Psoas muscle (tissue), 7 donors: ENCODE measurements at regions not wholly inside any gene's neighbourhood (a gene's known extent, or its start where the extent isn't known, plus 50 kb on each side); places are given as distances from the start of the nearest gene placed in this dataset.

Source experiments
- ATAC-seq, 4 donors: fragments of 200-7000 bp; cut with Tn5 transposase; one replicate each; pipeline ENCODE4 v1.9.1; 2020; ENCODE audit warnings: moderate library complexity in 3 of 4, mild to moderate bottlenecking in 2 of 4
- DNase-seq, 2 donors: peaks; one replicate each; pipeline ENCODE4 v3.0.0-alpha.2; 2020
- H3K27ac ChIP-seq: fragments of 200-600 bp; one replicate; pipeline ENCODE4 v1.8.0; 2022
- H3K27me3 ChIP-seq, 3 donors: fragments of 200-600 bp in 1 of 3; one replicate each; pipeline versions ENCODE4 v1.6.1 to v1.8.0; 2013 to 2022; ENCODE audit warnings: low read length in 2 of 3, mild to moderate bottlenecking in 2 of 3, moderate library complexity in 1 of 3; ENCODE audit not compliant: insufficient read depth in 3 of 3
- H3K36me3 ChIP-seq, 2 donors: fragments of 200-600 bp in 1 of 2; one replicate each; pipeline versions ENCODE4 v1.6.1 to v1.8.0; 2013 to 2022; ENCODE audit warnings: low read depth in 1 of 2, mild to moderate bottlenecking in 1 of 2, moderate library complexity in 1 of 2; ENCODE audit not compliant: insufficient read depth in 1 of 2
- H3K4me1 ChIP-seq: fragments of 200-600 bp; one replicate; pipeline ENCODE4 v1.8.0; 2022
- H3K4me3 ChIP-seq: fragments of 200-600 bp; one replicate; pipeline ENCODE4 v1.8.0; 2022; ENCODE audit warnings: mild to moderate bottlenecking
- H3K9me3 ChIP-seq: fragments of 200-600 bp; one replicate; pipeline ENCODE4 v1.8.0; 2022
- WGBS, 3 donors: extraction: QIAGEN DNeasy Blood & Tissue Kit; methylation state at CpG; one replicate each; pipeline versions ENCODE4 v1.1.6 to v1.1.7; 2013; 5-methylcytosine and 5-hydroxymethylcytosine counted together
- intact Hi-C, 2 donors: fragments of 100-400 bp; cut with DNase I; formaldehyde crosslinking; loops; one replicate each; pipeline versions ENCODE4 v1.11.0 to v1.14.2; 2022
- TF ChIP-seq, protein P1 (sequence below): fragments of 200-600 bp; IDR thresholded peaks from one replicate; pipeline ENCODE4 v1.8.0; 2022; ENCODE audit warnings: antibody characterized with exemption
- donor health status: healthy with polysubstance abuse.
- donor health status: DM: no; HTN: no; CAD: no; lungs with moderate emphysema.
- donor health status: Bipolar disorder and iron deficiency.
- donor health status: healthy.
- donor health status: DM: yes; HTN: yes; CAD: no.
- donor health status: DM: no; HTN: no; CAD: no.
- donor health status: DM: yes; HTN: yes; CAD: no.

DNA sequence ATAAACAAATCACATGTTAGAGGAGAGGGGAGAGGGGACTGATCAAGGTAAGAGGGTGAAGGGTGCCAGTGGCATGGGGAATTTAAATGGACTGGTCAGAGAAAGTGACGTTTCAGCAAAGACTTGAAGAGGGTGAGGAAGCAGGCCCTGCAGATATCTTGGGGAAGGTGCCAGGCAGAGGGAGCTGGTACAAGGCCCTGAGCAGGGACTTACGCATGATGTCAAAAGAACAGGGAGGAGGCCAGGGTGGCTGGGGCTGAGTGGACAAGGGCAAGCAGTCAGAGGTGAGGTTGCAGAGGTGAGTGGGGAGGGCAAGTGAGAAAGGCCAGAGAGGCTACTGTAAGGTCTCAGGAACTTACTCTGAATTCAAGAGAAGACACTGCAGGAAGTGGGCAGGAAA lies 53.3 kb upstream of the RMP24 start:
- H3K9me3 ChIP-seq = no peaks in the 10 kb centered on the region
- intact Hi-C loops = no loop called here
- peaks cover 0 to 6% (median 0%) of the 10 kb centered on the region in 3 donors for H3K27me3 ChIP-seq
- H3K4me1 ChIP-seq = no peaks in the 10 kb centered on the region
- TF ChIP-seq, protein P1, sequence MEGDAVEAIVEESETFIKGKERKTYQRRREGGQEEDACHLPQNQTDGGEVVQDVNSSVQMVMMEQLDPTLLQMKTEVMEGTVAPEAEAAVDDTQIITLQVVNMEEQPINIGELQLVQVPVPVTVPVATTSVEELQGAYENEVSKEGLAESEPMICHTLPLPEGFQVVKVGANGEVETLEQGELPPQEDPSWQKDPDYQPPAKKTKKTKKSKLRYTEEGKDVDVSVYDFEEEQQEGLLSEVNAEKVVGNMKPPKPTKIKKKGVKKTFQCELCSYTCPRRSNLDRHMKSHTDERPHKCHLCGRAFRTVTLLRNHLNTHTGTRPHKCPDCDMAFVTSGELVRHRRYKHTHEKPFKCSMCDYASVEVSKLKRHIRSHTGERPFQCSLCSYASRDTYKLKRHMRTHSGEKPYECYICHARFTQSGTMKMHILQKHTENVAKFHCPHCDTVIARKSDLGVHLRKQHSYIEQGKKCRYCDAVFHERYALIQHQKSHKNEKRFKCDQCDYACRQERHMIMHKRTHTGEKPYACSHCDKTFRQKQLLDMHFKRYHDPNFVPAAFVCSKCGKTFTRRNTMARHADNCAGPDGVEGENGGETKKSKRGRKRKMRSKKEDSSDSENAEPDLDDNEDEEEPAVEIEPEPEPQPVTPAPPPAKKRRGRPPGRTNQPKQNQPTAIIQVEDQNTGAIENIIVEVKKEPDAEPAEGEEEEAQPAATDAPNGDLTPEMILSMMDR = no peak
- ATAC-seq = no peak
- 85 to 90% (median 86%) methylated on average over 2 of the region's 2 CpGs for WGBS, 3 donors
- H3K4me3 ChIP-seq = no peak overlapping the region
- DNase-seq = no peak
- no peaks in the 10 kb centered on the region for H3K36me3 ChIP-seq
- no peak overlapping the region for H3K27ac ChIP-seq

DNA sequence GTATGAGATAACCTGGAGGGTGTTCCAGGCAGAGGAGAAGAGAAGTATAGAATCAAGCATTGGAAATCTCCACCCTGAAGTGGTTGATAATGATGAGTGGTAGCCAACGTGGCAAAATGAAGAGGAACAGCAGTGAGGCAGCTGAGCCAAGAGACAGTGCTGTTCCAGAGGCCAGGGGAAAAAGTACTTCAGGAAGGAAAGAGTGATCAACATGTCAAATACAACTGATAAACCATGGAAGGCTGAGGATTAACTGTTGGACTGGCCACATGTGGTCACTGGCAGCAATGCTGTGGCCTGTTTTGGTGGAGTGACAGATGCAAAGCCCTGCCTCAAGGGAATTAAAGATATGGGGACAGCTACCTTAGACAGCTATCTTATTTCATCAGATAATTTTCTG lies 51.9 kb upstream of the RMP24 start:
- no peak overlapping the region for H3K27ac ChIP-seq
- no peak for DNase-seq
- H3K4me3 ChIP-seq = no peak overlapping the region
- WGBS, 3 donors = 16 to 52% (median 19%) methylated on average over 1 of the region's 1 CpG
- TF ChIP-seq, protein P1 = no peak
- H3K36me3 ChIP-seq = no peaks in the 10 kb centered on the region
- no peak for ATAC-seq
- H3K9me3 ChIP-seq = no peaks in the 10 kb centered on the region
- peaks cover 0 to 6% (median 0%) of the 10 kb centered on the region in 3 donors for H3K27me3 ChIP-seq
- no peaks in the 10 kb centered on the region for H3K4me1 ChIP-seq
- intact Hi-C loops = no loop called here
